ENCODE measurements at regions not wholly inside any gene's neighbourhood (a gene's known extent, or its start where the extent isn't known, plus 50 kb on each side); places are given as distances from the start of the nearest gene placed in this dataset.

DNA sequence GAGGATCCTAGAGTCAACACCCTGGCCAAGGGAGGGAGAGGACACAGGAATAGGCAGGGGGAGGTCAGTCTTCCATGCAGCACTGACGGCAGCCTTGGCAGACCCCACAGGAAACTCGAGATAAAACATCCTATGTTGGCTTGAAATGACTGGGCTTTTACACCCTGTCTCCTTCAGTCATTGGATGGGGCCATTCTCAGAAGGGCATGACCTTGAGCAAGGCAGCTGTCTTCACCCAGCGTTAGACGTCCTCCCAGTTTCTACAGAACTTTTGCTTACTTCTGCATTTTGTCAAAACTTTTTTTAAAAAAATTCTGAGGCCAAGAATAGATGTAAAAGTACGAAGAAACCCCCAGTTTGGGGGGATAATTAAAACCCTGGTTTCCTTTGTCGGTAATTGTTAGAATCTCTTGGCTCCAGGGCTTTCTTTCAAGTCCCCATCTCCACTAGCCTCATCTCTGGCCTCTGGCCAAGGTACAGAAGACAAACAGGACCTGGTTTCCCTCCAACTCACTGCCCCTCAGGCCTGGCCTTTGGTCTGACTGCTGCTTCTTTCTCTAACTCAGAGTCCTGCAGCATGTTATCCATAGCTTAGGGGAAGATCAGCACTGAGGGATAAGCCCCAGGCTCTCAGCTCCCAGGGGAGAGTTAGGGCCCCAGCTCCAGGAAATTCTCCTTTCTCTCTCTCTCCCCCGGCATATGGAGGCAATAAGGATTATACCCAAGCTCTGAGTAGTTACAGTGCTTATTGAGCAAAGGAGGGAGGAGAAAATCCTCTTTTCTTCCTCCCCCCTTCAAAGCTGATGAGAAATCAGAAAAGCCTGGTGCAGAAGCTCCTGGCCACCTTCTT lies 51.6 kb upstream of the KCND3 start:
- DNase-seq (ENCODE audit: low read depth, low spot score): no peak

- DNase-seq (ENCODE audit: low read depth, low spot score): no peak
Measured at GRCh38 chr1:112043901-112044300, 54.4 kb upstream of the KCND3 start.

DNA sequence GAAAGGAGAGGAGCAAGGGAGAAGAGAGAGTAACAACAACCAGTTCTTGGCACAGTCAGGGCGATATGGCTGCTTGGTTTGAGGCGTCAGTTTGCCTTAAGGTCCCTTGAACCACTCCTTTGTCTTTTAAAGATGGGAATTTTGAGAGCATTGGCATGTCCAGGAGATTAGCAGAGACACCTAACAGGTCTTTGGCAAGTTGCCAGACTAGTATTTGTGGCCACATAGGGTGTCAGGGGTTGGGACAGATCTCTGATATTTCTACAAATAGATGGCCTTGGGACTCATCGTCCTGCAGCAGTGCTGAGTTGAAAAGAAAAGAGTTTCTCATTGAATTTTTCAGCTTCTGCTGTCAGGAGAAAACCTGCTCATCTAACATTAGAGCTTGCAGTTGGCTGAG lies 55.3 kb upstream of the KCND3 start:
- DNase-seq (ENCODE audit: low read depth, low spot score): no peak

- DNase-seq (ENCODE audit: low read depth, low spot score): no peak
Measured at GRCh38 chr1:112046630-112047029, 57.2 kb upstream of the KCND3 start.

GRCh38 chr1:112048421-112048820 lies 59.0 kb upstream of the KCND3 start:
- DNase-seq (ENCODE audit: low read depth, low spot score): no peak

- DNase-seq (ENCODE audit: low read depth, low spot score): no peak
Measured at GRCh38 chr1:112054510-112054909, 65.0 kb upstream of the KCND3 start.

- no peak for DNase-seq (ENCODE audit: low read depth, low spot score)
Measured at GRCh38 chr1:112056354-112056753, 66.9 kb upstream of the KCND3 start.

- DNase-seq (ENCODE audit: low read depth, low spot score): no peak
Measured at GRCh38 chr1:112057736-112058135, 68.3 kb upstream of the KCND3 start.

DNA sequence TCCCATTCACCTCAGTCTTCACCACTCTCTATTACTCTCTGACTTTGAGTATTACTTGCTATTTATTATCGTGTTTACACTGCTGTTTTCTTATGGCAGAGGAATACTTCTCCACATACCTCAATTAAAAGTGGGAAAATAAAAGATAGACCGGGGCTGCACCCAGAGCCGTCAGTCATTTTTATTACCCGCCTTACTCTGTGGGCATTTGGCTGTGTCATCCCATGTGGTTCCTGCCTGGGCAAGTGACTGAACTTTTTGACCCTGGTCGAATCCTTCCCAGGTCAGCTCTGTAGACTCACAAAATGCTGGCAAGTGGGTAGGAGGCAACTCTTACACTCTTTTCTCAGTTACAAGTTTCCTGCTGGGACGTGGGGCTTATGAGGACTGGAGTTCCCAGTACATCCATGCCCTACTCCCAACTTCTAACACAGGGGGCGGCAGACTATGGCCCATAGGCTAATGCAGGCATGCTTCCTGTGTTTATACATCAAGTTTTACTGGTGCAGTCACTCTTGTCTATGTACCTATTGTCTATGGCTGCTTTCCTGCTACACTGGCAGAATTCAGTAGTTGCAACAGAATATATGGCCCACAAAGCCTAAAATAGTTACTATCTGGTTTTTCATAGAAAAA lies 69.5 kb upstream of the KCND3 start:
- no peak for DNase-seq (ENCODE audit: low read depth, low spot score)

DNA sequence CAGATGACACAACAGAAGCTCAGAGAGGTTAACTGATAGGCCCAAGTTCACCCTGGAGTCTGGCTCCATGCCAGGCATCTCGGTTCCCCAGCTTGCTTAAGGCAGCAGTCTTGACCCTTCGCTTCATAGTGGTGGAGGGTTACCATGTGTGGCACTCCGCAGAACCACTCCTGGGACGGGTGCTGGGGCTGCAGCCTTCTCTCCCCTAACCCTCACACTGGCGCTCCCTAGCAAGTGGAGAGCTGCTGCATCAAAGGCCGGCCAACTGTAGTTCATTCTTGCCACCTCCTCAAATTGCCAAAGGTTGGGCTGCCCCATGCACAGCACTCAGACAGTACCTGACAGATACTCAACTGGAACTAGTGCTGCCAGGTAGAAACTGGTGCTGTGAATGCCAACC lies 70.2 kb upstream of the KCND3 start:
- no peak for DNase-seq (ENCODE audit: low read depth, low spot score)

DNA sequence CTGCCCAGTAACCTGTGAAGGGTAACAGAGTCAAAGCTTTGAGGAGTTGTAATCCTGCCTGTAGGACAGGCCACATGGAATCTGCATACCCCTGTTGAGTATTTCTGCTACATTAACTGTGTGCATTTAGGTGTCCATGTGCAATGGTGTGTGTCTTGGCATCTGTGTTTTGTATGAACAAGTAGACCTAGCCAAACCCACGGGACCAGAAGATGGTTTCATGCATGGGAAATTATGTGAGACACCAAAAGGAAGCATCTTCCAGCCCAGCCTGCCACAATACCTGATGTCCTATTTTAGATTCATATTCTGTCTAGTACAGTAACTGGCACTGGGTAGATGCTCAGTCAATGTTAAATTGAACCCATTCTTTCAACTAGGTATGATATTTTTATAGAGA lies 70.8 kb upstream of the KCND3 start:
- no peak for DNase-seq (ENCODE audit: low read depth, low spot score)

GRCh38 chr1:112061056-112061455 lies 71.6 kb upstream of the KCND3 start:
- DNase-seq (ENCODE audit: low read depth, low spot score): no peak

DNA sequence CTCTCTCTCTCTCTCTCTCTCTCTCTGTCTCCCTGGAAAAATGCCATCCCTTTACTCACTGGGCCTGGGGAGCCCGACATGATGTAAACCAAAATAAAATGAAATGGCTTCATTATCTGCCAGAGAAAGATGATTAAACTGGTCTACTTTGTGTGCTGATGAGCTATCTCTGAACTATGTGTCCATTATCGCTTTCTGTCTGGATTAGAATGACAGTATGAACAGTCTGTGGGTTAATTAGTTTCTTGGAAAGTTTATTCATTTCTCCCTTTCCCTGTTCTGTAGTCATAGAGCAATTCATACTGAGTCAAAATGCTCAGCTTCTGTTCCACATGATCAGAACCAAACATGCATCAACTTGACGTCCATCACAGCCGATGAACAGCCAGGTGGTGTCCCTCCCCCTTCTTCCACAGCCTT lies 72.4 kb upstream of the KCND3 start:
- DNase-seq (ENCODE audit: low read depth, low spot score): no peak

GRCh38 chr1:112063781-112064728 lies 74.6 kb upstream of the KCND3 start:
- DNase-seq (ENCODE audit: low read depth, low spot score): no peak

- no peak for DNase-seq (ENCODE audit: low read depth, low spot score)
Measured at GRCh38 chr1:112067989-112068388, 78.5 kb upstream of the KCND3 start.

DNA sequence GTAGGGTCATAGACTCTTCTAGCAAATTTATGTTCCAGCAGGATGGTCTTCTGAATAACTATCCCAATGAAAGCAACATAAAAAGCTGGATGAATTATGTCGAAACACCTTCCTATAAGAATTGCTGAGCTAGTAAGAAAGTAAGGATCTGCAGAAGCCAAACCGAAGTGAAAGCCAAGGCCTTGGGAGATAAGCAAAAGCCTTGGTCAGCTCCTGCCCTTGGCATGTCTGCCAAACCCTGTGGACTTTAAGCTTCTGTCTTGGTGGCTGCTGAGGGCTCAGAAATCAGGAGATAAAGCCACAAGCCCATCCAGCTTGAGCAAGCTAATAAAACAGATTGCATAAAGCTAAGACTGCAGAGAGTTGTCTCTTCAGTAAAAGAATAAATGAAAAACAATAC lies 81.2 kb upstream of the KCND3 start:
- DNase-seq (ENCODE audit: low read depth, low spot score): no peak

GRCh38 chr1:112074711-112075110 lies 85.2 kb upstream of the KCND3 start:
- DNase-seq (ENCODE audit: low read depth, low spot score): no peak

- DNase-seq (ENCODE audit: low read depth, low spot score): no peak
Measured at GRCh38 chr1:112075566-112075965, 86.1 kb upstream of the KCND3 start.

DNA sequence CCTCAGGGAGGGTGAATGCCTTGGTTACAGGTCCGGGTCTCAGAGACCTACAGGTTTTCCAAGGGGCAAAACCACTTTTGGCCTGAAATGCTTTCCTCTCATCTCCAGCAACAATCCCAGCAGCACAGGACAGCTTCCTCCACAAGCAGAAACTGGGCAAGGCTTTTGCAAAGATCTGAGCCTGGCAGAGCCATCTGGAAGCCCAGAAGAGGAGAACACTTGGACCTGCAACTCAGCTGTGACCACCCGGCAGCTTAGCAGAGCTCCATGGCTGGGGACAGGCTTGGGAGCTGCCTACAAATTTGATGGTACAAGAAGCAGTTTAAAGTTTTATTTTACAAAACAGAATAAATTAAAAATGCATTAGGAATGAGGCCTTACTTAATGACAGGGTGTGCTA lies 90.0 kb upstream of the KCND3 start:
- no peak for DNase-seq (ENCODE audit: low read depth, low spot score)

DNA sequence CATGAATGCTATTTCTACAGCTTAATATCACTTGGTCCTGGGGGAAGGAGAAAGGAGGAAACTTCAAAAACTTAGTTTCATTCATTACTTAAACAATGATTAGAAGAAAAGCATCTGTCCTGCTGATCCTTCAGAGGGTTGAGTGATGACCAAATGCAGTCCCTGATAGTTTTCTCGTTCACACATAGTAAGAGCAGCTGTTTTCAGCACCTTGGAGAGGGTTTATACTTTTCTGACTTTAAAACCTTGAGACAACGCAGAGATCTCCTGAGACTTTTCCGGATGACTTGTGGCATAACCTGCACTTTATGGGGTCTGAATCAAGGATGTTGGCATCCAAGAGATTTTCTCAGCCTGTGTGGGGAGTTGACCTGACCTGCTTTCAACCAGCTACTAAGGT lies 94.0 kb upstream of the KCND3 start:
- DNase-seq (ENCODE audit: low read depth, low spot score): peak; percentile 5

DNA sequence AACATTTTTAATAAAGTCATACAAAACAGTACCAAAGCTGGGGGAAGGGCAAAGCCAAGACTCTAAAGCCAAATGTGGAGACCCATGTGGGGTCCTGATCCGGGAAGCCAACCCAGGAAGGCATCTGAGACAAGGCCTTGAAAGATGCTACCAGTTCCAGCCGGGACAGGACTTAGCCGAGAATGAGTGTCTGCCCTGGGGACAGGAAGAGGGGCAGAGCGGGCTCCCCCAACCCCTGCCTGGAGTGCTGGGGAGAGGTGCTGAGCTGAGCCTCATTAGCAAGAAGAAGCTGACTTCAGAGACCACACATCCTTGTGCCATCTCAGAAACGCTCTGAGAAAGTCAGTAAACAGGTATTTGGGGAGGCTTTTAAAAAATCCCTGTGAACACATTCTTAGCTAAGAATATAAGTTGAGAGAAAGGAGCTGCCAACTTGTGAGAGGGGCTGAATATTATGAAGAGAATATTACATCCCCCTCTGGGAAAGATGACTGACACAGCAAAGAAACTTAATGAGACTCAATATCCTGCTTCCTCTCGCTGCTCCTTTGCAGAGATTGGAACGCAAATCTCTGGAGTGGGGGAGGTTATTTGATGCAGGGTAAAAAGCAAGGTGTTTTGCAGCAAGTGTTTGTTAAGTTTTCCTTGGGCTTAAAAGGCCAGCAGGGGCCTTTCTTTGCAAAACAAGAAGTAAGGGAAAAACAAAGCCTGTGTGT lies 103.3 kb upstream of the KCND3 start:
- no peak for DNase-seq (ENCODE audit: low read depth, low spot score)

GRCh38 chr1:112093372-112093694 lies 103.9 kb upstream of the KCND3 start:
- DNase-seq (ENCODE audit: low read depth, low spot score): no peak
